Suppressor macrophage treated with lipopolysaccharide for 1 hour (primary cell): ENCODE measurements at regions not wholly inside any gene's neighbourhood (a gene's known extent, or its start where the extent isn't known, plus 50 kb on each side); places are given as distances from the start of the nearest gene placed in this dataset.
"Not testable (repeated sequence)": the region's sequence is repeated elsewhere in the genome, so short reads cannot be mapped to it uniquely, and the experiment has no call there.

ENCODE experiments used
- DNase-seq, 3 donors: peaks; one replicate each; pipeline ENCODE4 v3.0.0-alpha.2; 2020 to 2022

- DNase-seq, result no peak
Observed at GRCh38 chr10:61612450-61612849, 50.3 kb upstream of the CABCOCO1 start.

- no peak for DNase-seq
Observed at GRCh38 chr10:61612009-61612408, 50.7 kb upstream of the CABCOCO1 start.

DNA sequence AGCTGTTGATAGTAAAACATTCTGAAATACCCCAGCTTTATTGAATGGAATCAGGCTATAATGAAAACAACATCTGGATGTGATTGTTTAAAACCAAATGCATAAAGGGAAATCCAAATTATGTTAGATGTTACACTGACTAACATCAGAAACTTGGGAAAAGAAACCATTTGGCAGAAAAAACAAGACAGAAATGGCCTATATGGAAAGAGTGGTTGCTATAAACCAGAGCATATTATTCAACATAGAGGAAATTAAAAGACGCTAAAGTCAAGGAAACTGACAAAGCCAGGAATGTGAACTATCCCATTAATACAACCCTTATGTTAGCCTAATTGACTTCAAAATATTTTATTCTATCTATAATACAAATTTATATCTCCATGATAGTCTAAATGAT lies 53.0 kb upstream of the CABCOCO1 start:
- no peak for DNase-seq

DNA sequence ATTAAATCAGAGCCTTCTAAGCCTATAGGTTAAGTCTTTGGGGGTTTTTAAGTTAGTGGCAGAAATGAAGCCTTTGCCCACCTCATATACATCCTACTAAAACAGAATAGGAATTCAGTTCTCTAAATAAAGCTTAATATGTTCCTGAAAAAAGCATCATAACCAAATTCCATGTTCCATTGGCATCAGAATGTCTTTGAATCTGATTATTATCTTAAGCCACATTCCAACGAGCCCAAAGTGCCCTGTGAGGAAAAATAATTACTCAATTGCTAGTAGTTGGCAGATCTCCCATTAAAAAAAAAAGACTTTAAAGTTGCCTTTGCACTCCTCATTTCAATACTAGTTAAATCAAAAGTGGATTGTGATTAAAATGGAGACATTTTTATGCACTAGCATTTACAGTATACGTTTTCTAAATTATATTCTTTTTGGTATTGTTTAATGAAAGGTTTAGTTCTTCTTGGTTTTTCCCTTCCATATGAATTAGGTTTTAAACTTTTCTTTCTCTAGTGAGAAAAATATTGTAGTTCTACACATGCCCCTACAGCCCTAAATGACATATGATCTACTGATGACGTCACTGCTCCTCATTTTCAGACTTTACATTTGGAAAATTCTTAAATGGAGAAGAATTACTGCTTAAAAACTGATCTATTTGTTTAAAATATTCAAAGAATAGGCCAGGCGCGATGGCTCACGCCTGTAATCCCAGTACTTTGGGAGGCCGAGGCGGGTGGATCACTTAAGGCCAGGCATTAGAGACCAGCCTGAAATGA lies 54.3 kb upstream of the CABCOCO1 start:
- DNase-seq, result no peak

DNA sequence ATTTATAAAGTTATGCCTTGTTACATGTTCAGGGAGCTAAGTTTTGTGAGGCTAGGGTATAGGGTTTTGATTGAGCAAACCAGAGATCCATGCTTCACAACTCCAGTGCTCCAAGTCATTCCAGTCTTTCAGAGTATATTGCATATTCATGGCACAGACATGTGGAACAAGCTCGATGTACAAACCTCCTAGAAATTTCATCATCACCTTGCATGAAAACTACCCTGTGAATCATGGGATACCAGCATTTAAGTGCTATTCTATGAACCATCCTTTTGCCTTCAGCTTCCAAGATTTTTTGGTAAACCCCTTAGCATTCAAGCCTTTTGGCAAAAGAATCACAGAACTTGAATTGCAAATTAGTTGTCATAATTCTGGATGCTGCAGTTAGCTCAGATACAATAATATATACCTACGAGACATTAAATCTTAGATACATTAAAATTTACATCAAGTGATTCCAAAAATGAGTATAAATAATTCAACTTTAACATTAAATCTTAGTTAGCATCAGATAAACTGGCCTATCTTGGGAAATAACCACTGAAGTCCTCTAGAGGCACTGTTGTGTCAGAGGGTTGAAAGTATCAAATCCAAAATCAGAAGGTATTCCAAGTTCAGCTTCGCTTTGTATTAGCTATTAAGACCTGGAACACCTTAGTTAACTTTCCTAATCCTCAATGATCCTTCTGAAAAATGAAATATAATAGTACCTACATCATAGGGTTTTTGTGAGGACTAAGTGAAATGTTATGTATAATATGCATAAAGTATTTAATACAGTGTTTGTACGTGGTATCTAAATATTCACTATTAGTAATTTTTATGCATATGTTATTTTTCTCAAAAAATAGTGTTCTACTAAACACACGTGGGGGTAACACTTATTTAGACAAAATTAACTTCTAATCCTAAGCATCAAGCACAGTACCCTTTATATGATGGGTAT lies 55.5 kb upstream of the CABCOCO1 start:
- DNase-seq, result peak in 2 of 3 donors; percentile 8 to 19

DNA sequence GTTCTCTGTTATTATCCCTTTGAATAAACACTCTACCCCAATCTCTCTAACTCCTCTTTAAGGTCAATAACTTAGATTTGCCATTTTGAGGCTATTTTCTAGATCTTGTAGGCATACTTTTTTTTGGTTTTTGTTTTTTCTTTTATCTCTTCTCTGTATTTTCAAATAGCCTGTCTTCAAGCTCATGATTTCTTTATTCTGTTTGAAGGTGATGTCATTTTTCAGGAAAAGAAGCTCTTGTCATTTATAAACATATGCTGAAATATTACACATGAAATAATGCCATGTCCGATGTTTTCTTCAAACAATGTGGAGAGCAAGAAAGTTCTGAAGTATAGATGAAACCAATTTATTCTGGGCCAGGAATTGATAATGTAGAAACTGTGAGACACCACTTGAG lies 57.5 kb upstream of the CABCOCO1 start:
- DNase-seq, result no peak

GRCh38 chr10:61600399-61600798 lies 62.3 kb upstream of the CABCOCO1 start:
- DNase-seq, result no peak

- no peak for DNase-seq
Observed at GRCh38 chr10:61594430-61594829, 68.3 kb upstream of the CABCOCO1 start.

GRCh38 chr10:61592581-61592980 lies 70.1 kb upstream of the CABCOCO1 start:
- DNase-seq, result peak; percentile 42 to 49 (median 46)

GRCh38 chr10:61589547-61590243 lies 73.0 kb upstream of the CABCOCO1 start:
- peak in 2 of 3 donors; percentile 20 to 21 for DNase-seq

GRCh38 chr10:61588770-61589211 lies 73.9 kb upstream of the CABCOCO1 start:
- DNase-seq, result no peak

DNA sequence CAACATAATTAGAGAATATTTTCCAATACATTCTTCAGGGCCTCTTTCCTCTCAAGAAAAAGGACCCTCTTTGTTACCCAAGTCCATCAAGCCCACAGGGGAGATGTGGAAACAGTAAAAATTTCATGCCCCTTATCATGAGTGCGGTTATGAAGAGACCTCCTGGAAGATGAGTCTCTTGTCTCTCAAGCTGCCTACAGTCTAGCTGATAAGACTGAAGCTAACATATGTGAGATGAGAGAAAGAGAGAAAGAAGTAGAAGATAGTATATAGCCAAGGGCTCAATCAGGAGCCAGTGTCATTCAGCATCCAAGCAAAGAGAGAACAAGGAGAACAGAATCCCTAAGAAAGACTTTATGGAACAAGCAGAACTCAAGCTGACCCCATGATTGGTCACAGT lies 75.9 kb upstream of the CABCOCO1 start:
- no peak for DNase-seq

GRCh38 chr10:61580608-61581007 lies 82.1 kb upstream of the CABCOCO1 start:
- no peak for DNase-seq

DNA sequence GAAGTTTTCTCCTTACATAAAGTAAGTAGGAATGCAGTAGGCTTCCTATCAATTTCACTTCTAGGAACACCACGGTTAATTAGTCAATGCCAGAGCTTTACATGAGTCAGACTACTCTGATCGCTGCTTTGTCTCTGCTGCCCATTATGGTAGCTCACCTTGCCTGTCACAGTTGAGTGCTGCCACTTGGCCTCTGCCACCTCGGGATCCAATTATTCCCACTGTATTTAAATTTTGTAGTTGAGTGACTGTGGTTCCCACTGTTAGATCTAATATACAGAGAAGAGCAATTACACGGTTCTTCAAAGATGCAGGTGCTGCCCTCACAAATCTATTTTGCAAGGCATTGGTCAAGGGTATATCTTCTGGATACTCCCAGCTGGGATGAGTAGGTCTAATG lies 92.5 kb upstream of the CABCOCO1 start:
- not testable (repeated sequence) for DNase-seq

DNA sequence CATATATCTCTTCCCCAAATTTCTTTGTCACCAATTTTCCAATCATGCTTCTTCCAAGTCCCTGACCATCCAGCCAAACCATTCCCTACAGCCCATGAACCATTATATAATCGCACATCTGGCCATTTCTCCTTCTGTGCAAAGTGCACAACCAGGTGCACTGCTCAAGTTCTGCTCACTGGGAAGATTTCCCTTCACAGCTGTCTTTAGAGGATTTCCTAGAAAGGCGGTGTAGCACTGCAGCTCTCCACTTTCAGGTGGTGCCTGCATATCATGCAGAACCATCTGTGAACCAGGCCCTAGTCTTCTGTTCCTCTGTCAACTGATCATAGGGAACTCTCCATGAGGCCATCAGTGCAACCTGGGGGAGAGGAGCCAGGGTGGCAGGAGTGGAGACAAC lies 95.0 kb upstream of the CABCOCO1 start:
- no peak for DNase-seq

DNA sequence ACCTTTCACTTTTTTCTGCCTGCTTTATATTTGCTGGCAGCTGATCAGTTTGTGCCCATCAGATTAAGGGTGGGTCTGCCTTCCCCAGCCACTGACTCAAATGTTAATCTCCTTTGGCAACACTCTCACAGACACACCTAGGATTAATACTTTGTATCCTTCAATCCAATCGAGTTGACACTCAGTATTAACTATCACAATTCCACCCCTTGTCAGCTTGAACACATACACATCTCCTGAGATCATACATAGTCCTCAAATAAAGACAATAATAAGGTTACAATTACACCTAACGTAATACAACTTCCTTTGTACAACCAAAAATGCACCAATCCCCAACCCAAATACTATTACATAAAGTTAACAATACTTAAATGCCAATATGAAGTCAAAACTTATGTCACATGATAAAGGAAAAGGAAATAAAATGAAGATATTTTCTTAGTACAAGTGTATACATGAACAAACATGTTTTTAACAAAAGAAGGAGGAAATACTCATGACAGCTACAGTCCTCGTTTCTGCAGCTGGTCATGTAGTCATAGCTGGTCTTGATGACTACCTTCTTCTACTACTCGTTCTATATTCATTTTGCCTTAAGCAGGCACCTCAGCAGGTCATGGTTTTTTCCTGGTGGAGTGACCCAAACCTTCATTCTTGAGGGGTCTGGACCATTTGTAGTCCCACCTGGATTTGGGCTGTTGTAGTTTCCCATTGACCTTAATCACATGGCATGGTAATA lies 96.7 kb upstream of the CABCOCO1 start:
- DNase-seq, result no peak

DNA sequence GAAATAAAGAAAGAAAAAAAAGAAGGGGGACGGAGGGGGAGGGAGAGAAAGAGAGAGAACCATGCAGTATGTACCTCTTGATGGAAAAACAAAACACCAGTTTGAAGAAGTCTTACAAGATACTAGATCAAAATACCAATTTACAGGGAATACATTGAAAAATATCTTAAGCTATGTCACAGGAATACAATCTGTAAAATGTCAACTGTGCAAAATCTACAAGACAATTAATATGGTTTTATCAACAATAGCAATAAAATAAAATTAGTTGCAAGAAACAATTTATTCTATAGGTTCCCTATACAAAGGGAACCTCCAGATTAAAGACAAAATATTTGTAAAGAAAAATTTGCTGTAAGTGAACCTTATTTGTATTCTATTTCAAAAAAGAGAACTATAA lies 98.3 kb upstream of the CABCOCO1 start:
- no peak for DNase-seq

DNA sequence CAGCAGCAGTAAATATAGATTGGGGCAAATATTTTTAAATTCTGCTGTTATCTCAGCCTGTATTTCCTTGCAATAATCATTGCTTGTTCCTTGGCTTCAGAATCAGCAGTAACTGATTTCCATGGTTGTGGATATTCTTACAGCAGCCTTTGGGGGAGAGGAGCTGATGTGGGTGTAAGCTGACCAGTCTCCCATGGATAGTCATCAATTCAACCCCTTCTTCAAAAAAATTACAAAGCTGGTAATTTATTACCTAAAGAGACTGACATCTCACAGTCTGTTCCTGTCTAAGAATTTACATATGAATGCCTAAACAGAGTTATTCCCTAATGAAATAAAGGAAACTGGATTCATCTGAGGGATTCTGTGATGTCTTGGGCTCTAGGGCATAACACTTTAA lies 103.1 kb upstream of the CABCOCO1 start:
- no peak for DNase-seq

- DNase-seq, result no peak
Observed at GRCh38 chr10:61558188-61558587, 104.5 kb upstream of the CABCOCO1 start.

DNA sequence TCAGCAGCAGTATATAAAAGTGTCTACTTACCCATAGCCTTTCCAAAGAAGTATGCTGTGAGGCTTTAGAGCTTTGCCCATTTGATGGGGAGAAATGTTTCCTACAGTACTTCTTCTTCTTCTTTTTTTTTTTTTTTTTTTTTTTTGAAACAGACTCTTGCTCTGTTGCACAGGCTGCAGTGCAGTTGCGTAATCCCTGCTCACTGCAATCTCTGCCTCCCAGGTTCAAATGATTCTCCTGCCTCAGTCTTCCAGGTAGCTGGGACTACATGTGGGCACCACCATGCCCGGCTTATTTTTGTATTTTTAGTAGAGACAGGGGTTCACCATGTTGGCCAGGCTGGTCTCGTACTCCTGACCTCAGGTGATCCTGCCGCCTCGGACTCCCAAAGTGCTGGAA lies 101.7 kb upstream of the TMEM26 start:
- DNase-seq, result peak in 2 of 3 donors; percentile 23 to 25

GRCh38 chr10:61549861-61550260 lies 96.7 kb upstream of the TMEM26 start:
- no peak for DNase-seq

GRCh38 chr10:61548364-61548763 lies 95.2 kb upstream of the TMEM26 start:
- DNase-seq, result peak in 1 of 3 donors; percentile 1
